Keratinocyte (primary cell): ENCODE measurements at regions not wholly inside any gene's neighbourhood (a gene's known extent, or its start where the extent isn't known, plus 50 kb on each side); places are given as distances from the start of the nearest gene placed in this dataset.

ENCODE experiments used
- CTCF ChIP-seq, 3 experiments: IDR thresholded peaks in 1 of 3; conservative IDR thresholded peaks in 1 of 3; optimal IDR thresholded peaks in 1 of 3; 2 replicates in 2 of 3; 3 replicates in 1 of 3; pipeline versions ENCODE3 to v1.5.1; 2011; ENCODE audit warnings: low read length in 3 of 3, mild to moderate bottlenecking in 3 of 3, moderate library complexity in 2 of 3, control low read depth in 1 of 3, inconsistent platforms in 1 of 3; ENCODE audit not compliant: insufficient read depth in 2 of 3; ENCODE audit errors: extremely low read depth in 1 of 3
- EZH2 ChIP-seq: IDR thresholded peaks from one replicate; pipeline ENCODE4 v1.6.1; 2012; ENCODE audit warnings: inconsistent platforms, mild to moderate bottlenecking, low read length, moderate library complexity

- TF ChIP-seq CTCF (optimal IDR thresholded peaks at IDR 0.05 in 1 of 3, IDR thresholded peaks at IDR 0.05 in 1 of 3, conservative IDR thresholded peaks at IDR 0.05 in 1 of 3; ENCODE audit: extremely low read depth in 1 of 3, insufficient read depth in 2 of 3, low read length in 3 of 3) (no peak), EZH2 (no peak)
Observed at GRCh38 chr9:120294003-120294402, 286.0 kb downstream of the CDK5RAP2 start.
